OCI-LY3 (cell line): ENCODE measurements at regions not wholly inside any gene's neighbourhood (a gene's known extent, or its start where the extent isn't known, plus 50 kb on each side); places are given as distances from the start of the nearest gene placed in this dataset.

Experiments
- CTCF ChIP-seq: fragments of 200-600, 300-600 bp; sonication (generic); IDR thresholded peaks from 2 replicates; pipeline ENCODE4 v1.5.1; 2014; ENCODE audit warnings: antibody characterized with exemption, low read length, low read depth
- EZH2phosphoT487 ChIP-seq: fragments of 200-600 bp; shearing (Covaris generic); IDR thresholded peaks from 2 replicates; pipeline ENCODE4 v1.6.1; 2018; ENCODE audit warnings: antibody characterized with exemption, mixed run types, low read depth

GRCh38 chr4:18321956-18322530, 300.5 kb upstream of the LCORL start:
- TF ChIP-seq CTCF (no peak), EZH2phosphoT487 (no peak)
